NCI-H146 treated with DMSO at 0.1 percent for 48 hours (cell line): ENCODE measurements at regions not wholly inside any gene's neighbourhood (a gene's known extent, or its start where the extent isn't known, plus 50 kb on each side); places are given as distances from the start of the nearest gene placed in this dataset.

Experiments used
- DNase-seq: peaks from one replicate; lab custom pipeline; 2025; ENCODE audit not compliant: unreplicated experiment; lab: John Stamatoyannopoulos, UW

DNA sequence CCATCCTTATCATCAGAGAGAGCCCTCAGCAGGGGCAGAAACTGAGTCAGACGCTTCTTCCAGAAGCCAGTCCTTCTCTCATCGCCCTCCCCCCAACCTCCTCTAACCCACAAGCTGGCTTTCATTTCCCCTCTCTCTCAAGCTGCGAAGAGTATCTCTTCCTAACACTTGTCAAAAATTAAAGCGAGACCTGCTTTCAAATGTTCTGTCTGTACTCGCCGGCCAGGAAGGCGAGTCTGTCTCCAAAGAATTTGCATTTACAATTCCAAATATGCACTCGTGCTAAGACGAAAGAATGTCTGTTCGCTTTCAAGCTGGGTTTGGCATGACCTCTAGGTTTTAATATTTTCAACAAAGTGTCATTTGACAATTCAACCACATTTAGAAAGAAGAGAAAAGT is 140.4 kb downstream of the RGS9 start:
- DNase-seq, result no peak
